WTC11 (cell line): ENCODE measurements at regions not wholly inside any gene's neighbourhood (a gene's known extent, or its start where the extent isn't known, plus 50 kb on each side); places are given as distances from the start of the nearest gene placed in this dataset.

ENCODE experiments used
- ATF1 ChIP-seq: sonication (generic); formaldehyde crosslinking; IDR thresholded peaks from 2 replicates; pipeline ENCODE4 v1.8.1; 2023; ENCODE audit warnings: mild to moderate bottlenecking, moderate library complexity, missing genetic modification reagents
- IRF2 ChIP-seq: sonication (generic); formaldehyde crosslinking; IDR thresholded peaks from 2 replicates; pipeline ENCODE4 v1.8.0; 2022; ENCODE audit warnings: low read depth, missing genetic modification reagents, borderline replicate concordance
- JUN ChIP-seq: sonication (generic); formaldehyde crosslinking; IDR thresholded peaks from 2 replicates; pipeline ENCODE4 v1.8.0; 2023; ENCODE audit warnings: mild to moderate bottlenecking, missing genetic modification reagents
- NR1H2 ChIP-seq: sonication (generic); formaldehyde crosslinking; IDR thresholded peaks from 2 replicates; pipeline ENCODE4 v1.9.0; 2021; ENCODE audit warnings: mild to moderate bottlenecking, moderate library complexity, missing genetic modification reagents
- SP1 ChIP-seq: sonication (generic); formaldehyde crosslinking; conservative IDR thresholded peaks from 2 replicates; pipeline ENCODE4 v1.8.1; 2022; ENCODE audit warnings: missing genetic modification reagents
- TP53 ChIP-seq: sonication (generic); formaldehyde crosslinking; IDR thresholded peaks from 2 replicates; pipeline ENCODE4 v1.8.1; 2023; ENCODE audit warnings: mild to moderate bottlenecking, missing genetic modification reagents
- TF ChIP-seq, protein P1 (sequence below): sonication (generic); formaldehyde crosslinking; IDR thresholded peaks from 2 replicates; pipeline ENCODE4 v1.8.1; 2022; ENCODE audit warnings: mild to moderate bottlenecking, moderate library complexity, missing genetic modification reagents
- TF ChIP-seq, protein P2 (sequence below): fragments of 200-600 bp; IDR thresholded peaks from 2 replicates; pipeline ENCODE4 v1.8.0; 2022; ENCODE audit warnings: antibody characterized with exemption
- TF ChIP-seq, protein P3 (sequence below): sonication (generic); formaldehyde crosslinking; IDR thresholded peaks from 2 replicates; pipeline ENCODE4 v1.8.1; 2023; ENCODE audit warnings: mild to moderate bottlenecking, moderate library complexity, missing genetic modification reagents
- TF ChIP-seq, protein P4 (sequence below): sonication (generic); formaldehyde crosslinking; IDR thresholded peaks from 2 replicates; pipeline ENCODE4 v1.8.1; 2023; ENCODE audit warnings: mild to moderate bottlenecking, missing genetic modification reagents, moderate library complexity
- TF ChIP-seq, protein P5 (sequence below): sonication (generic); formaldehyde crosslinking; conservative IDR thresholded peaks from 2 replicates; pipeline ENCODE4 v1.8.1; 2022; ENCODE audit warnings: mild to moderate bottlenecking, missing genetic modification reagents
- TF ChIP-seq, protein P6 (sequence below): sonication (generic); formaldehyde crosslinking; IDR thresholded peaks from 2 replicates; pipeline ENCODE4 v1.8.1; 2022; ENCODE audit warnings: missing genetic modification reagents, borderline replicate concordance
- TF ChIP-seq, protein P7 (sequence below): sonication (generic); formaldehyde crosslinking; IDR thresholded peaks from 2 replicates; pipeline ENCODE4 v1.8.1; 2023; ENCODE audit warnings: mild to moderate bottlenecking, missing genetic modification reagents

DNA sequence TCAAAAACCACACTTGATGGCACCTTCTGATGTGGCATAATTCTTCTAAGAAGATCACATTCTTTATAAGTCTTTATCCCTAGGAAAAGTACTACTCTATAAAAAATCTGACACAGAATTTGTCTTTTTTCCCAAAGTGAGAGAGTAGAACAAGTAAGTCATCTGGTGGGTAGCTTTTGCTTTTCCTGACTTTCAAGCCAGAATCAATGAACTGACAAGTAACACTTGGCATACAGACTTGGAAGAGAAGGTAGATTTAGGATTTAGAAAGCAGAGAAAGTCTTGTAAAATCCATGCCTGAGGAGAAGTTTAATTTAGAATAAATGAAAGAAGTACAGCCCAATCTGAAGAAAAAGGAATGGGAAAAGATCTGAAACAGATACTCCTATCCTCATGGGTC is 66.6 kb upstream of the TUSC7 start:
- TF ChIP-seq TP53 (CRISPR knock-in tag) (no peak), JUN (no peak), NR1H2 (CRISPR knock-in tag) (no peak), ATF1 (CRISPR knock-in tag) (no peak), IRF2 (CRISPR knock-in tag) (no peak), SP1 (CRISPR knock-in tag) (no peak)
- TF ChIP-seq, protein P1, sequence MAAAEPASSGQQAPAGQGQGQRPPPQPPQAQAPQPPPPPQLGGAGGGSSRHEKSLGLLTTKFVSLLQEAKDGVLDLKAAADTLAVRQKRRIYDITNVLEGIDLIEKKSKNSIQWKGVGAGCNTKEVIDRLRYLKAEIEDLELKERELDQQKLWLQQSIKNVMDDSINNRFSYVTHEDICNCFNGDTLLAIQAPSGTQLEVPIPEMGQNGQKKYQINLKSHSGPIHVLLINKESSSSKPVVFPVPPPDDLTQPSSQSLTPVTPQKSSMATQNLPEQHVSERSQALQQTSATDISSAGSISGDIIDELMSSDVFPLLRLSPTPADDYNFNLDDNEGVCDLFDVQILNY (CRISPR knock-in tag) = no peak
- TF ChIP-seq, protein P2, sequence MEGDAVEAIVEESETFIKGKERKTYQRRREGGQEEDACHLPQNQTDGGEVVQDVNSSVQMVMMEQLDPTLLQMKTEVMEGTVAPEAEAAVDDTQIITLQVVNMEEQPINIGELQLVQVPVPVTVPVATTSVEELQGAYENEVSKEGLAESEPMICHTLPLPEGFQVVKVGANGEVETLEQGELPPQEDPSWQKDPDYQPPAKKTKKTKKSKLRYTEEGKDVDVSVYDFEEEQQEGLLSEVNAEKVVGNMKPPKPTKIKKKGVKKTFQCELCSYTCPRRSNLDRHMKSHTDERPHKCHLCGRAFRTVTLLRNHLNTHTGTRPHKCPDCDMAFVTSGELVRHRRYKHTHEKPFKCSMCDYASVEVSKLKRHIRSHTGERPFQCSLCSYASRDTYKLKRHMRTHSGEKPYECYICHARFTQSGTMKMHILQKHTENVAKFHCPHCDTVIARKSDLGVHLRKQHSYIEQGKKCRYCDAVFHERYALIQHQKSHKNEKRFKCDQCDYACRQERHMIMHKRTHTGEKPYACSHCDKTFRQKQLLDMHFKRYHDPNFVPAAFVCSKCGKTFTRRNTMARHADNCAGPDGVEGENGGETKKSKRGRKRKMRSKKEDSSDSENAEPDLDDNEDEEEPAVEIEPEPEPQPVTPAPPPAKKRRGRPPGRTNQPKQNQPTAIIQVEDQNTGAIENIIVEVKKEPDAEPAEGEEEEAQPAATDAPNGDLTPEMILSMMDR = no peak
- TF ChIP-seq, protein P3, sequence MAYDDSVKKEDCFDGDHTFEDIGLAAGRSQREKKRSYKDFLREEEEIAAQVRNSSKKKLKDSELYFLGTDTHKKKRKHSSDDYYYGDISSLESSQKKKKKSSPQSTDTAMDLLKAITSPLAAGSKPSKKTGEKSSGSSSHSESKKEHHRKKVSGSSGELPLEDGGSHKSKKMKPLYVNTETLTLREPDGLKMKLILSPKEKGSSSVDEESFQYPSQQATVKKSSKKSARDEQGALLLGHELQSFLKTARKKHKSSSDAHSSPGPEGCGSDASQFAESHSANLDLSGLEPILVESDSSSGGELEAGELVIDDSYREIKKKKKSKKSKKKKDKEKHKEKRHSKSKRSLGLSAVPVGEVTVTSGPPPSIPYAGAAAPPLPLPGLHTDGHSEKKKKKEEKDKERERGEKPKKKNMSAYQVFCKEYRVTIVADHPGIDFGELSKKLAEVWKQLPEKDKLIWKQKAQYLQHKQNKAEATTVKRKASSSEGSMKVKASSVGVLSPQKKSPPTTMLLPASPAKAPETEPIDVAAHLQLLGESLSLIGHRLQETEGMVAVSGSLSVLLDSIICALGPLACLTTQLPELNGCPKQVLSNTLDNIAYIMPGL = no peak
- TF ChIP-seq, protein P4, sequence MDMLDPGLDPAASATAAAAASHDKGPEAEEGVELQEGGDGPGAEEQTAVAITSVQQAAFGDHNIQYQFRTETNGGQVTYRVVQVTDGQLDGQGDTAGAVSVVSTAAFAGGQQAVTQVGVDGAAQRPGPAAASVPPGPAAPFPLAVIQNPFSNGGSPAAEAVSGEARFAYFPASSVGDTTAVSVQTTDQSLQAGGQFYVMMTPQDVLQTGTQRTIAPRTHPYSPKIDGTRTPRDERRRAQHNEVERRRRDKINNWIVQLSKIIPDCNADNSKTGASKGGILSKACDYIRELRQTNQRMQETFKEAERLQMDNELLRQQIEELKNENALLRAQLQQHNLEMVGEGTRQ (CRISPR knock-in tag) = no peak
- TF ChIP-seq, protein P5, sequence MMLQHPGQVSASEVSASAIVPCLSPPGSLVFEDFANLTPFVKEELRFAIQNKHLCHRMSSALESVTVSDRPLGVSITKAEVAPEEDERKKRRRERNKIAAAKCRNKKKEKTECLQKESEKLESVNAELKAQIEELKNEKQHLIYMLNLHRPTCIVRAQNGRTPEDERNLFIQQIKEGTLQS (CRISPR knock-in tag) = no peak
- TF ChIP-seq, protein P6, sequence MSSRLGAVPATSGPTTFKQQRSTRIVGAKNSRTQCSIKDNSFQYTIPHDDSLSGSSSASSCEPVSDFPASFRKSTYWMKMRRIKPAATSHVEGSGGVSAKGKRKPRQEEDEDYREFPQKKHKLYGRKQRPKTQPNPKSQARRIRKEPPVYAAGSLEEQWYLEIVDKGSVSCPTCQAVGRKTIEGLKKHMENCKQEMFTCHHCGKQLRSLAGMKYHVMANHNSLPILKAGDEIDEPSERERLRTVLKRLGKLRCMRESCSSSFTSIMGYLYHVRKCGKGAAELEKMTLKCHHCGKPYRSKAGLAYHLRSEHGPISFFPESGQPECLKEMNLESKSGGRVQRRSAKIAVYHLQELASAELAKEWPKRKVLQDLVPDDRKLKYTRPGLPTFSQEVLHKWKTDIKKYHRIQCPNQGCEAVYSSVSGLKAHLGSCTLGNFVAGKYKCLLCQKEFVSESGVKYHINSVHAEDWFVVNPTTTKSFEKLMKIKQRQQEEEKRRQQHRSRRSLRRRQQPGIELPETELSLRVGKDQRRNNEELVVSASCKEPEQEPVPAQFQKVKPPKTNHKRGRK (CRISPR knock-in tag) = no peak
- TF ChIP-seq, protein P7, sequence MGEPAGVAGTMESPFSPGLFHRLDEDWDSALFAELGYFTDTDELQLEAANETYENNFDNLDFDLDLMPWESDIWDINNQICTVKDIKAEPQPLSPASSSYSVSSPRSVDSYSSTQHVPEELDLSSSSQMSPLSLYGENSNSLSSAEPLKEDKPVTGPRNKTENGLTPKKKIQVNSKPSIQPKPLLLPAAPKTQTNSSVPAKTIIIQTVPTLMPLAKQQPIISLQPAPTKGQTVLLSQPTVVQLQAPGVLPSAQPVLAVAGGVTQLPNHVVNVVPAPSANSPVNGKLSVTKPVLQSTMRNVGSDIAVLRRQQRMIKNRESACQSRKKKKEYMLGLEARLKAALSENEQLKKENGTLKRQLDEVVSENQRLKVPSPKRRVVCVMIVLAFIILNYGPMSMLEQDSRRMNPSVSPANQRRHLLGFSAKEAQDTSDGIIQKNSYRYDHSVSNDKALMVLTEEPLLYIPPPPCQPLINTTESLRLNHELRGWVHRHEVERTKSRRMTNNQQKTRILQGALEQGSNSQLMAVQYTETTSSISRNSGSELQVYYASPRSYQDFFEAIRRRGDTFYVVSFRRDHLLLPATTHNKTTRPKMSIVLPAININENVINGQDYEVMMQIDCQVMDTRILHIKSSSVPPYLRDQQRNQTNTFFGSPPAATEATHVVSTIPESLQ (CRISPR knock-in tag) = no peak
